Ovary (tissue), 7 donors: ENCODE measurements at regions not wholly inside any gene's neighbourhood (a gene's known extent, or its start where the extent isn't known, plus 50 kb on each side); places are given as distances from the start of the nearest gene placed in this dataset.

ENCODE experiments used
- DNase-seq, 5 donors: peaks; one replicate each; pipeline ENCODE4 v3.0.0-alpha.2; 2019 to 2020
- H3K27ac ChIP-seq, 2 donors: fragments of 200-600 bp; one replicate each; pipeline versions ENCODE4 v1.5.1 to v1.8.0; 2019 to 2022
- H3K27me3 ChIP-seq: fragments of 200-600 bp; one replicate; pipeline ENCODE4 v1.8.0; 2022
- H3K36me3 ChIP-seq: fragments of 200-600 bp; sonication (generic); one replicate; pipeline ENCODE4 v1.5.1; 2019
- H3K4me1 ChIP-seq: one replicate; pipeline ENCODE4 v1.8.1; 2013; ENCODE audit warnings: mild to moderate bottlenecking, moderate library complexity; ENCODE audit not compliant: insufficient read depth
- H3K4me3 ChIP-seq: fragments of 200-600 bp; sonication (generic); one replicate; pipeline ENCODE4 v1.5.1; 2017
- H3K9me3 ChIP-seq, 2 donors: fragments of 200-600 bp in 1 of 2; sonication (generic) in 1 of 2; one replicate each; pipeline versions ENCODE4 v1.5.1 to v1.8.1; 2013 to 2019; ENCODE audit warnings: mild to moderate bottlenecking in 1 of 2, moderate library complexity in 1 of 2
- CTCF ChIP-seq, 3 donors: fragments of 450-650 bp in 2 of 3; fragments of 200-600 bp in 1 of 3; IDR thresholded peaks; one replicate each; pipeline versions ENCODE4 v1.5.1 to v1.8.0; 2016 to 2022; ENCODE audit warnings: antibody characterized with exemption in 3 of 3, mild to moderate bottlenecking in 1 of 3
- EP300 ChIP-seq: sonication (generic); formaldehyde crosslinking; IDR thresholded peaks from one replicate; pipeline ENCODE4 v1.6.1; 2017; ENCODE audit warnings: antibody characterized with exemption
- POLR2A ChIP-seq: fragments of 450-650 bp; IDR thresholded peaks from one replicate; pipeline ENCODE4 v1.6.1; 2017; ENCODE audit warnings: antibody characterized with exemption, mild to moderate bottlenecking, moderate library complexity
- WGBS, 3 donors: extraction: QIAGEN DNeasy Blood & Tissue Kit in 1 of 3; methylation state at CpG; one replicate each; pipeline versions ENCODE4 v1.1.5 to v1.1.7; 2013 to 2017; 5-methylcytosine and 5-hydroxymethylcytosine counted together
- intact Hi-C, 4 donors: fragments of 100-400 bp; cut with DNase I; formaldehyde crosslinking; loops; one replicate each; pipeline versions ENCODE4 v1.11.0 to v1.15.1; 2022 to 2023
- donor health status: DM: no; HTN: no; CAD: no; lungs with moderate emphysema.
- donor health status: DM: no; HTN: no; CAD: no.
- donor health status: Bipolar disorder and iron deficiency.
- donor health status: DM: no; HTN: no; CAD: no.
- donor health status: DM: yes; HTN: yes; CAD: no.

GRCh38 chr6:4677751-4678065, 98.5 kb upstream of the CDYL start:
- DNase-seq: no peak
- TF ChIP-seq POLR2A (no peak), CTCF (IDR thresholded peaks at IDR 0.05) (no peak), EP300 (no peak)
- Histone ChIP-seq H3K4me1 (no peaks in the 10 kb centered on the region), H3K27me3 (no peaks in the 10 kb centered on the region), H3K36me3 (no peaks in the 10 kb centered on the region), H3K27ac (no peak overlapping the region), H3K9me3 (no peaks in the 10 kb centered on the region), H3K4me3 (no peak overlapping the region)
- WGBS, 3 donors: 70 to 92% (median 73%) methylated on average over 4 of the region's 4 CpGs
- intact Hi-C loops: no loop called here

- Histone ChIP-seq H3K27ac (no peak overlapping the region), H3K36me3 (no peaks in the 10 kb centered on the region), H3K9me3 (no peaks in the 10 kb centered on the region), H3K4me3 (no peak overlapping the region), H3K27me3 (no peaks in the 10 kb centered on the region), H3K4me1 (no peaks in the 10 kb centered on the region)
- WGBS, 3 donors: 73 to 88% (median 76%) methylated on average over 11 of the region's 11 CpGs
- TF ChIP-seq CTCF (IDR thresholded peaks at IDR 0.05) (no peak), EP300 (no peak), POLR2A (no peak)
- no peak for DNase-seq
- intact Hi-C loops: no loop called here
Measured at GRCh38 chr6:4677011-4677750, 99.0 kb upstream of the CDYL start.

- no peaks in the 10 kb centered on the region for H3K27me3 ChIP-seq
- intact Hi-C loops: no loop called here
- no peaks in the 10 kb centered on the region for H3K4me1 ChIP-seq
- H3K27ac ChIP-seq: no peak overlapping the region
- no peak overlapping the region for H3K4me3 ChIP-seq
- TF ChIP-seq POLR2A (no peak), EP300 (no peak), CTCF (IDR thresholded peaks at IDR 0.05) (no peak)
- no peaks in the 10 kb centered on the region for H3K9me3 ChIP-seq
- 79 to 86% (median 85%) methylated on average over 9 of the region's 9 CpGs for WGBS, 3 donors
- H3K36me3 ChIP-seq: no peaks in the 10 kb centered on the region
- DNase-seq: no peak
Measured at GRCh38 chr6:4676016-4676415, 100.2 kb upstream of the CDYL start.

GRCh38 chr6:4675121-4675520, 101.1 kb upstream of the CDYL start:
- DNase-seq: no peak
- WGBS, 3 donors: 44 to 48% (median 46%) methylated on average over 6 of the region's 6 CpGs
- no peaks in the 10 kb centered on the region for H3K4me1 ChIP-seq
- no peak overlapping the region for H3K4me3 ChIP-seq
- H3K27me3 ChIP-seq: no peaks in the 10 kb centered on the region
- no peaks in the 10 kb centered on the region for H3K36me3 ChIP-seq
- no peak overlapping the region for H3K27ac ChIP-seq
- intact Hi-C loops: no loop called here
- TF ChIP-seq EP300 (no peak), POLR2A (no peak), CTCF (IDR thresholded peaks at IDR 0.05) (no peak)
- no peaks in the 10 kb centered on the region for H3K9me3 ChIP-seq
